MCF 10A (cell line): ENCODE measurements at regions not wholly inside any gene's neighbourhood (a gene's known extent, or its start where the extent isn't known, plus 50 kb on each side); places are given as distances from the start of the nearest gene placed in this dataset.
"Not testable (repeated sequence)": the region's sequence is repeated elsewhere in the genome, so short reads cannot be mapped to it uniquely, and the experiment has no call there.

Experiments
- BruUV-seq: library from RNA; stranded (reverse); fragments of 400-500 nt; replicated peaks from 2 replicates; lab custom pipeline; 2021; lab: Mats Ljungman, UMichigan
- CTCF ChIA-PET: fragments of 300-600 bp; sonication (Branson Sonifier 250); formaldehyde crosslinking; extraction: SDS; loops from one replicate; lab custom pipeline; 2021; ENCODE audit warnings: antibody characterized with exemption, inconsistent platforms; lab: Yijun Ruan, JAX
- POLR2A ChIA-PET: fragments of 300-600, 350-650 bp; sonication (Branson Sonifier 250); formaldehyde crosslinking; extraction: SDS; loops from one replicate; lab custom pipeline; 2020; ENCODE audit warnings: antibody characterized with exemption, inconsistent platforms; lab: Yijun Ruan, JAX
- DNase-seq: peaks from one replicate; pipeline ENCODE4 v3.0.0-alpha.2; 2018; ENCODE audit not compliant: unreplicated experiment
- H3K27ac Mint-ChIP-seq: one replicate; pipeline ENCODE4 v1.8.0; 2022; ENCODE audit warnings: mild to moderate bottlenecking, low read depth, mixed read lengths; ENCODE audit not compliant: unreplicated experiment
- H3K27me3 Mint-ChIP-seq: one replicate; pipeline ENCODE4 v1.8.0; 2022; ENCODE audit warnings: mixed read lengths; ENCODE audit not compliant: insufficient read depth, unreplicated experiment
- H3K36me3 Mint-ChIP-seq: one replicate; pipeline ENCODE4 v1.8.0; 2022; ENCODE audit warnings: mild to moderate bottlenecking, moderate library complexity, mixed read lengths; ENCODE audit not compliant: insufficient read depth, unreplicated experiment
- H3K4me1 Mint-ChIP-seq: one replicate; pipeline ENCODE4 v1.8.0; 2022; ENCODE audit warnings: mixed read lengths; ENCODE audit not compliant: insufficient read depth, unreplicated experiment
- H3K4me3 Mint-ChIP-seq: one replicate; pipeline ENCODE4 v1.8.0; 2022; ENCODE audit warnings: mild to moderate bottlenecking, moderate library complexity, mixed read lengths; ENCODE audit not compliant: unreplicated experiment
- H3K9me3 Mint-ChIP-seq: one replicate; pipeline ENCODE4 v1.8.0; 2022; ENCODE audit warnings: mixed read lengths; ENCODE audit not compliant: unreplicated experiment
- intact Hi-C: fragments of 100-400 bp; cut with micrococcal nuclease; formaldehyde crosslinking; loops from 2 replicates; pipeline ENCODE4 v1.14.1; 2022
- TF ChIP-seq, protein P1 (sequence below): fragments of 200-600 bp; IDR thresholded peaks from one replicate; pipeline ENCODE4 v1.8.0; 2022; ENCODE audit warnings: antibody characterized with exemption, mild to moderate bottlenecking; ENCODE audit not compliant: unreplicated experiment

DNA sequence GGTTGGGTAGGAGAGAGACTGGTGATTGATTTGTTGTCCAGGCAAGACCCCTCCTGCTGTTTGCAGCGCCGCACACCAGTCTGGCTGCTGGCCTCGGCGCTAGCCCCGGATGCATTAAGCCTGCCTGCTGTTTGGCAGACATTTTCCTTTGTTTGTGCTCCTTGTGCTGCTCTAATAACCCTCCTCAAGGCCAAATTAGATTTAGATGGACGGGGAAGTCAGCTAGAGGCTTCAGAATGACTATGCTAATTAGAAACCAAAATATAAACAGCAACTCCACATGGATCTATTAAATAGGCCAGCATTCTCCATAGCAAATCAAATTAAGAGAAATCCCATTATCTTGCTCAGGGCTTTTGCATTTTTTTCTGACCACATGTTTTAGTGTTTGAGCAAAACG lies 445.2 kb downstream of the SQOR start:
- TF ChIP-seq, protein P1, sequence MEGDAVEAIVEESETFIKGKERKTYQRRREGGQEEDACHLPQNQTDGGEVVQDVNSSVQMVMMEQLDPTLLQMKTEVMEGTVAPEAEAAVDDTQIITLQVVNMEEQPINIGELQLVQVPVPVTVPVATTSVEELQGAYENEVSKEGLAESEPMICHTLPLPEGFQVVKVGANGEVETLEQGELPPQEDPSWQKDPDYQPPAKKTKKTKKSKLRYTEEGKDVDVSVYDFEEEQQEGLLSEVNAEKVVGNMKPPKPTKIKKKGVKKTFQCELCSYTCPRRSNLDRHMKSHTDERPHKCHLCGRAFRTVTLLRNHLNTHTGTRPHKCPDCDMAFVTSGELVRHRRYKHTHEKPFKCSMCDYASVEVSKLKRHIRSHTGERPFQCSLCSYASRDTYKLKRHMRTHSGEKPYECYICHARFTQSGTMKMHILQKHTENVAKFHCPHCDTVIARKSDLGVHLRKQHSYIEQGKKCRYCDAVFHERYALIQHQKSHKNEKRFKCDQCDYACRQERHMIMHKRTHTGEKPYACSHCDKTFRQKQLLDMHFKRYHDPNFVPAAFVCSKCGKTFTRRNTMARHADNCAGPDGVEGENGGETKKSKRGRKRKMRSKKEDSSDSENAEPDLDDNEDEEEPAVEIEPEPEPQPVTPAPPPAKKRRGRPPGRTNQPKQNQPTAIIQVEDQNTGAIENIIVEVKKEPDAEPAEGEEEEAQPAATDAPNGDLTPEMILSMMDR, result no peak
- Mint-ChIP-seq H3K36me3 (no peaks in the 10 kb centered on the region), H3K4me3 (no peak overlapping the region), H3K4me1 (peaks cover 11% of the 10 kb centered on the region), H3K27me3 (no peaks in the 10 kb centered on the region), H3K9me3 (no peaks in the 10 kb centered on the region), H3K27ac (no peak overlapping the region)
- CTCF ChIA-PET, result no interaction called here
- no peak for DNase-seq
- POLR2A ChIA-PET, result no interaction called here
- intact Hi-C loops, result no loop called here
- BruUV-seq, result no TSS peak

DNA sequence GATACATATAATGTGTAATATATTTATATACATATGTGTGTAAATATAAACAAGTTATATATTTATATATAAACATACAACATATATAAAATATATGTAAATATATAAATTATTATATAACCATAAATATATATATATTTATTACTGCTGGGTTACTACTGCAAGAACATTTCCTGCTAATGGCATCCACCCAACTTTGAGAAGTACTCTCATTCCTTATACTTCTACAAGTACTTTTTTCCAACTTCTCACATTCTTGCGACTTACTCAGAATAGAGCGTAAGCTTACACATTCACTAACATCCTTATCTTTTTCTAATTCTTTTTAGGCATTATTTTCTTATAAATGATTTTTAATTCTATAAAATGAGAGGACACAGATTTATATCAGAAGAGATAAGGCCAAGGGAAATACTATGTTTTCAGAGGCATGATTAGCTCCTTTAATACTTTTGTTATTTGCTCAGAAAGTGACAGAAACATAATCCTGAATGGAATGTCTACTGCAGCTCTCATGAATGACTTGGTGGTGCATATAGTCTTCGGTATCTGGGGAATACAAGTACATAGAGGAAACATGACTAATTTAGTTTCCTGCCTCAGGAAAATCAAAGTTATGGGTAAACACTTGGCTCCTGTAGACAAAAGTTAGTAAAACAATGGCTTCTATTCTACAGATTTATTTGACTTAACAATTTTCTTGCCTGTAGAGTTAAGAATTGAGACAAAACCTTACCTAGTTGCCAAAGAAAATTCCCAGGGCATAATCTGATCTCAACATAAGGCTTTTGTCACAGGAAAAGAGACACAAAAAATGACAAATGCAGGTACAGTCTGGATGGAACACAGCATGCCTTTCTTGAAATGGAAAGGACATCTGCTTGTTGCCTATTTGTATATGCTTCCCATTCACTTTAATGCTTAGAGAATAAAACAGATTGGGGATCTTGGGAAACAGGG lies 453.9 kb downstream of the SQOR start:
- H3K9me3 Mint-ChIP-seq, result no peaks in the 10 kb centered on the region
- no peak overlapping the region for H3K4me3 Mint-ChIP-seq
- TF ChIP-seq, protein P1, result no peak
- H3K36me3 Mint-ChIP-seq, result no peaks in the 10 kb centered on the region
- ChIA-PET POLR2A (interaction anchor here (0.6 kb wide), 1 partner anchor 203 kb away, joined by 3 read pairs; no protein-coding TSS in a partner anchor), CTCF (interaction anchor here (0.6 to 2.1 kb wide), 3 partner anchors 287 to 759 kb away, joined by 3 to 13 read pairs (median 3); no protein-coding TSS in a partner anchor)
- no peak overlapping the region for H3K27ac Mint-ChIP-seq
- H3K4me1 Mint-ChIP-seq, result no peaks in the 10 kb centered on the region
- intact Hi-C loops, result loop anchor here (5.0 kb wide), 1 partner anchor 376 kb away; no protein-coding TSS in a partner anchor
- BruUV-seq, result no TSS peak
- DNase-seq, result no peak
- no peaks in the 10 kb centered on the region for H3K27me3 Mint-ChIP-seq

DNA sequence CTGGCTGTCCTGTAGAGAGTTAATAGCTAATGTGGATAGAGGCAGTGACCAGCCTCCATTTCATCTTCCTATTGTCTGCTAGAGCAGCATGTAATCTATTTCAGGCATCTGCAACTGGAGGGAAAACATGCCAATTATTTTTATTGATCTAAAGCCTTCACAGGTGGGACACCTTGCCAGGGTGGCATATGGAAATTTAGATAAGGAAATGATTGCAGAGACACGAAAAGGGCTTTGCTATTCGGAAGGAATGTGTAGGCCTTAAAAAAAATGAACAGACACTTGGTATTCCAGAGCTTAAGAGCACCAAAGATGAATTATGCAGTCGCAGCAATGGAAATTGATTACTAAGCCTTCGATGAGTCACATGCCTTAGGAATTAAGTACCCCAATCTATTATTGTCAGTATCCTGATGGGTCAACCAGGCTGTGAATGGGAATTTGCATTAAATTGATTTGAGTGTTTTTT lies 454.7 kb downstream of the SQOR start:
- H3K4me3 Mint-ChIP-seq, result no peak overlapping the region
- ChIA-PET POLR2A (no interaction called here), CTCF (interaction anchor here (0.5 to 2.1 kb wide), 4 partner anchors 293 to 914 kb away, joined by 3 to 13 read pairs (median 5); no protein-coding TSS in a partner anchor)
- intact Hi-C loops, result loop anchor here (5.0 kb wide), 1 partner anchor 377 kb away; no protein-coding TSS in a partner anchor
- no peaks in the 10 kb centered on the region for H3K27me3 Mint-ChIP-seq
- no peaks in the 10 kb centered on the region for H3K4me1 Mint-ChIP-seq
- H3K27ac Mint-ChIP-seq, result no peak overlapping the region
- DNase-seq, result no peak
- TF ChIP-seq, protein P1, result no peak
- no peaks in the 10 kb centered on the region for H3K9me3 Mint-ChIP-seq
- H3K36me3 Mint-ChIP-seq, result no peaks in the 10 kb centered on the region
- BruUV-seq, result no TSS peak

DNA sequence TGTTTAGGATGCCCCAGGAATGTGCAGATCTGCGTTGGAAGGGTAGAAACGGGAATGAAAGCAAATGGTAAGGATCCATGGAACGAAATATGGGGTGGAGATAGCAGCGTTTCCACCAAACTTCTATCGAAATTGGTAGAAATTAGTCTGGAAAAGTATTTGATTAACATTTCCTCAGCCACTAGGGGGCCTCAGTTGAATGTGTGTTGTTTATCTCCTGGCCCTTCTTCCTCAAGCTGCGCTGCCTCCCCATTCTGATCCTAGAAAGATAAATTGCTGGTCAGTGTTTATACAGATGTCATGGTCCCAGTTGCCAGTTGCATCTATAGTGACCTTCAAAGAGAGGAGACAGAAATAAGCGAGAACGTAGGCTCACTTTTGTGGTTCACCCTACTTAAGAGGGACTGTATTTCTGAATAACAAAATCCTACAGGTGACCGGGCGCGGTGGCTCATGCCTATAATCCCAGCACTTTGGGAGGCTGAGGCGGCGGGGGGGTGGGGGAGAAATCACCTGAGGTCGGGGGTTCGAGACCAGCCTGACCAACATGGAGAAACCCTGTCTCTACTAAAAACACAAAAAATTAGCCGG lies 457.1 kb downstream of the SQOR start:
- POLR2A ChIA-PET, result interaction anchor here (1.6 kb wide), 1 partner anchor 296 kb away, joined by 3 read pairs; no protein-coding TSS in a partner anchor
- peak; percentile 16 for DNase-seq
- Mint-ChIP-seq H3K9me3 (no peaks in the 10 kb centered on the region), H3K27me3 (no peaks in the 10 kb centered on the region), H3K4me3 (no peak overlapping the region), H3K4me1 (no peaks in the 10 kb centered on the region), H3K27ac (no peak overlapping the region), H3K36me3 (no peaks in the 10 kb centered on the region)
- CTCF ChIA-PET, result interaction anchor here (0.7 to 1.7 kb wide), 5 partner anchors 8 to 398 kb away, joined by 3 to 5 read pairs (median 3); no protein-coding TSS in a partner anchor
- no TSS peak for BruUV-seq
- intact Hi-C loops, result loop anchor here (1.0 to 10.0 kb wide), 5 partner anchors 188 to 1103 kb away; no protein-coding TSS in a partner anchor
- TF ChIP-seq, protein P1, result peak; percentile 67

DNA sequence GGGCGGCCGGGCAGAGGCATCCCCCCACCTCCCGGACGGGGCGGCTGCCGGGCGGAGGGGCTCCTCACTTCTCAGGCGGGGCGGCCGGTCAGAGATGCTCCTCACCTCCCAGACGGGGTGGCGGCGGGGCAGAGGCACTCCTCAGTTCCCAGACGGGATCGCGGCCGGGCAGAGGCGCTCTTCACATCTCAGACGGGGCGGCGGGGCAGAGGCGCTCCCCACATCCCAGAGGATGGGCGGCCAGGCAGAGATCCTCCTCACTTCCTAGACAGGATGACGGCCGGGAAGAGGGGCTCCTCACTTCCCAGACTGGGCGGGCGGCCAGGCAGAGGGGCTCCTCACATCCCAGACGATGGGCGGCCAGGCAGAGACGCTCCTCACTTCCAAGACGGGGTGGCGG lies 463.2 kb downstream of the SQOR start:
- H3K36me3 Mint-ChIP-seq, POLR2A ChIA-PET, DNase-seq, H3K9me3 Mint-ChIP-seq, H3K4me3 Mint-ChIP-seq, H3K4me1 Mint-ChIP-seq, H3K27ac Mint-ChIP-seq, CTCF ChIA-PET, BruUV-seq, H3K27me3 Mint-ChIP-seq: not testable (repeated sequence)
- intact Hi-C loops, result loop anchor here (10.0 kb wide), 1 partner anchor 1097 kb away; no protein-coding TSS in a partner anchor
